ENCODE measurements at regions not wholly inside any gene's neighbourhood (a gene's known extent, or its start where the extent isn't known, plus 50 kb on each side); places are given as distances from the start of the nearest gene placed in this dataset.

GRCh38 chr13:73262862-73263627 is 204.2 kb downstream of the KLF5 start:
- TF ChIP-seq, protein P1, sequence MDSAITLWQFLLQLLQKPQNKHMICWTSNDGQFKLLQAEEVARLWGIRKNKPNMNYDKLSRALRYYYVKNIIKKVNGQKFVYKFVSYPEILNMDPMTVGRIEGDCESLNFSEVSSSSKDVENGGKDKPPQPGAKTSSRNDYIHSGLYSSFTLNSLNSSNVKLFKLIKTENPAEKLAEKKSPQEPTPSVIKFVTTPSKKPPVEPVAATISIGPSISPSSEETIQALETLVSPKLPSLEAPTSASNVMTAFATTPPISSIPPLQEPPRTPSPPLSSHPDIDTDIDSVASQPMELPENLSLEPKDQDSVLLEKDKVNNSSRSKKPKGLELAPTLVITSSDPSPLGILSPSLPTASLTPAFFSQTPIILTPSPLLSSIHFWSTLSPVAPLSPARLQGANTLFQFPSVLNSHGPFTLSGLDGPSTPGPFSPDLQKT (IDR thresholded peaks at IDR 0.05; ENCODE audit: borderline replicate concordance, low read depth, low read length): no peak
- no peak for TF ChIP-seq CTCF (tag by site-specific recombination; IDR thresholded peaks at IDR 0.05)
- TF ChIP-seq SP7 (tag by site-specific recombination; IDR thresholded peaks at IDR 0.05): no peak
- TF ChIP-seq ZNF148 (tag by site-specific recombination; IDR thresholded peaks at IDR 0.05; ENCODE audit: borderline replicate concordance): no peak
- no peak for TF ChIP-seq REST (tag by site-specific recombination; IDR thresholded peaks at IDR 0.05)
- TF ChIP-seq ZNF791 (tag by site-specific recombination; IDR thresholded peaks at IDR 0.05): no peak
- no peak for TF ChIP-seq ZNF202 (tag by site-specific recombination; IDR thresholded peaks at IDR 0.05; ENCODE audit: borderline replicate concordance)
- TF ChIP-seq ZNF521 (tag by site-specific recombination; IDR thresholded peaks at IDR 0.05): no peak
- TF ChIP-seq ZBTB8A (tag by site-specific recombination; IDR thresholded peaks at IDR 0.05): no peak
- no peak for TF ChIP-seq HOXD13 (CRISPR knock-in tag; IDR thresholded peaks at IDR 0.05; ENCODE audit: borderline replicate concordance)
- no peak for TF ChIP-seq ZNF146 (tag by site-specific recombination; IDR thresholded peaks at IDR 0.05)
- TF ChIP-seq ZNF549 (tag by site-specific recombination; IDR thresholded peaks at IDR 0.05): no peak
- TF ChIP-seq ZNF335 (tag by site-specific recombination; conservative IDR thresholded peaks at IDR 0.05): no peak
- no peak for TF ChIP-seq ZNF624 (tag by site-specific recombination; IDR thresholded peaks at IDR 0.05)

All from HEK293 (cell line).